Prostate gland (tissue), 2 donors: ENCODE measurements at regions not wholly inside any gene's neighbourhood (a gene's known extent, or its start where the extent isn't known, plus 50 kb on each side); places are given as distances from the start of the nearest gene placed in this dataset.

Source experiments
- DNase-seq: peaks from one replicate; pipeline ENCODE4 v3.0.0-alpha.2; 2019; ENCODE audit warnings: low spot score
- H3K27ac ChIP-seq, 2 donors: fragments of 200-600 bp; sonication (generic); 2 replicates each; pipeline ENCODE4 v1.5.1; 2017 to 2019
- H3K27me3 ChIP-seq: fragments of 200-600 bp; sonication (generic); replicated peaks from 2 replicates; pipeline ENCODE4 v1.5.1; 2019; ENCODE audit not compliant: insufficient read depth
- H3K36me3 ChIP-seq, 2 donors: fragments of 200-600 bp; sonication (generic); 1 replicate in 1 of 2; 2 replicates in 1 of 2; pipeline versions ENCODE4 v1.5.1 to v1.8.1; 2017 to 2019
- H3K4me1 ChIP-seq: fragments of 200-600 bp; sonication (generic); replicated peaks from 2 replicates; pipeline ENCODE4 v1.5.1; 2019
- H3K4me3 ChIP-seq, 2 donors: fragments of 200-600 bp; sonication (generic); 2 replicates each; pipeline ENCODE4 v1.5.1; 2017 to 2019
- H3K9me3 ChIP-seq: fragments of 200-600 bp; sonication (generic); 2 replicates; pipeline ENCODE4 v1.5.1; 2017
- POLR2A ChIP-seq: fragments of 450-650 bp; IDR thresholded peaks from one replicate; pipeline ENCODE4 v1.6.1; 2016; ENCODE audit warnings: antibody characterized with exemption, mild to moderate bottlenecking
- POLR2AphosphoS5 ChIP-seq: sonication (generic); formaldehyde crosslinking; IDR thresholded peaks from one replicate; pipeline ENCODE4 v1.6.1; 2017; ENCODE audit warnings: antibody characterized with exemption
- WGBS: methylation state at CpG from one replicate; pipeline ENCODE4 v1.1.5; 2018; 5-methylcytosine and 5-hydroxymethylcytosine counted together
- intact Hi-C: fragments of 100-400 bp; cut with DNase I; formaldehyde crosslinking; loops from one replicate; pipeline ENCODE4 v1.14.2; 2022
- TF ChIP-seq, protein P1 (sequence below), 4 experiments: fragments of 200-600 bp in 2 of 4; fragments of 450-650 bp in 2 of 4; sonication (generic) in 2 of 4; IDR thresholded peaks; 1 replicate in 3 of 4; 2 replicates in 1 of 4; pipeline ENCODE4 v1.5.1; 2016 to 2019; ENCODE audit warnings: antibody characterized with exemption in 4 of 4, mild to moderate bottlenecking in 2 of 4, moderate library complexity in 2 of 4

DNA sequence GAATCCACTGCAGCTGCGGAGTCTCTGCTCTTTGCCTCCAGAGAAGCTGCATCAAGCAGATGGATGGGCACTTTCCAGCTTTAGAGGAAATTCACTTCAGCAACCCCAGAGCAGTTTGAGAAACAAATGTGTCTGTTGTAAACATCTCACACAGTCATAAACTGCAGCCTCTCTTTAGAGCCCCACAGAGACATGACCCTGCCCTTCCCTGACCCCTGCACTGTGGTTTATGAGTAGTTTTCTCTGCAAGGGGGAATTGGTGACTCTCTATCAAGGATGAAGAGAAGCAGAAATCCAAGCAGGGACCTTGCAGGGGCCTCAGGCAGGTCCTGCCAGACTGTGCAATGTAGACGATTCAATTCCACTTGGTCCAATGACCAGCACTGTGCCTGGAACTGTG, 160.2 kb downstream of the SH2D4B start:
- Histone ChIP-seq H3K27ac (no peak overlapping the region), H3K27me3 (no peaks in the 10 kb centered on the region), H3K9me3 (no peaks in the 10 kb centered on the region), H3K4me3 (no peak overlapping the region), H3K4me1 (no peaks in the 10 kb centered on the region), H3K36me3 (no peaks in the 10 kb centered on the region)
- intact Hi-C loops, result no loop called here
- TF ChIP-seq POLR2AphosphoS5, result no peak
- TF ChIP-seq, protein P1, sequence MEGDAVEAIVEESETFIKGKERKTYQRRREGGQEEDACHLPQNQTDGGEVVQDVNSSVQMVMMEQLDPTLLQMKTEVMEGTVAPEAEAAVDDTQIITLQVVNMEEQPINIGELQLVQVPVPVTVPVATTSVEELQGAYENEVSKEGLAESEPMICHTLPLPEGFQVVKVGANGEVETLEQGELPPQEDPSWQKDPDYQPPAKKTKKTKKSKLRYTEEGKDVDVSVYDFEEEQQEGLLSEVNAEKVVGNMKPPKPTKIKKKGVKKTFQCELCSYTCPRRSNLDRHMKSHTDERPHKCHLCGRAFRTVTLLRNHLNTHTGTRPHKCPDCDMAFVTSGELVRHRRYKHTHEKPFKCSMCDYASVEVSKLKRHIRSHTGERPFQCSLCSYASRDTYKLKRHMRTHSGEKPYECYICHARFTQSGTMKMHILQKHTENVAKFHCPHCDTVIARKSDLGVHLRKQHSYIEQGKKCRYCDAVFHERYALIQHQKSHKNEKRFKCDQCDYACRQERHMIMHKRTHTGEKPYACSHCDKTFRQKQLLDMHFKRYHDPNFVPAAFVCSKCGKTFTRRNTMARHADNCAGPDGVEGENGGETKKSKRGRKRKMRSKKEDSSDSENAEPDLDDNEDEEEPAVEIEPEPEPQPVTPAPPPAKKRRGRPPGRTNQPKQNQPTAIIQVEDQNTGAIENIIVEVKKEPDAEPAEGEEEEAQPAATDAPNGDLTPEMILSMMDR (IDR thresholded peaks at IDR 0.05), result no peak
- TF ChIP-seq POLR2A, result no peak
- 70% methylated on average over 2 of the region's 2 CpGs for WGBS
- DNase-seq, result no peak

DNA sequence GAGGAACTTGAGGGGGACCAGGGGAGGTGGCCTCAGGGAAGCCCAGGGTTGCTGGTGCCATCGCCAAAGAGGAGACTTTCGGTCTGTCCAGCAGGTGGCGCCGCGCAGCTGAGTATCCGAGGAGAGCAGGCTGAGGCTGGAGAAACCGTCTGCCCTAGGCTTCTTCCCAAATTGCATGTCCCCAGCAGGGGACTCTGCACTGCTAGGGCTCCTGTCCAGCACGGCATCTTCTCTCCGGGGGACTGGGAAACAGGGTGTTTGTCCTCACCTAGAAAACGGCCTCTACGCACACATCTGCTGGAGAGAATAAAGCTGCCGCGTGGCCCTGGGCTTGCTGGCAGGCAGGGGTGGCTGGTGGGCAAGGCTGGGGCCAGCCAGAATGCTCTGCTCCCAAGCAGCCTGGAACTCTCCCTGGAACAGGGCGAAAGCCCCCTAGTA, 161.9 kb downstream of the SH2D4B start:
- Histone ChIP-seq H3K9me3 (no peaks in the 10 kb centered on the region), H3K4me1 (no peaks in the 10 kb centered on the region), H3K27ac (no peak overlapping the region), H3K4me3 (no peak overlapping the region), H3K27me3 (no peaks in the 10 kb centered on the region), H3K36me3 (no peaks in the 10 kb centered on the region)
- DNase-seq, result peak; percentile 74
- intact Hi-C loops, result no loop called here
- WGBS, result 13% methylated on average over 13 of the region's 14 CpGs
- TF ChIP-seq POLR2AphosphoS5 (no peak), POLR2A (no peak)
- TF ChIP-seq, protein P1 (IDR thresholded peaks at IDR 0.05), result peak; percentile 63 to 85 (median 76)

DNA sequence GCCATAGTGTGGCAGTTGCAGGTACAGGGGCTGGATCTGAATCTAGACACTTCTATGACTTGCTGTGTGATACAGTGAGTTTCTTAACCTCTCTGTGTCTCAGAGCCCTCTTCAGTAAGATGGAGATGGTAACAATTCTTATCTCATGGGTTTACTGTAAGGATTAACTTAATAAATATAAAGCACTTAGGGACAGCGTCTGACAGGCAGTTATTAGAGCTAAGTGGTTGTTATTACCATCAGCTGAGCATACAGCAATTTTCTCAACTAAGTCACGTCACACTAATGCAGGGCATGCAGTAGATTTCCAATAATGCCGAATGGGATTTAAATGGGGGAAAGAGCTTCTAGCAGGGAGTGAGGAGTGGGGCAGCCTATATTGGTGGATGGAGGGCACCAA, 162.6 kb downstream of the SH2D4B start:
- intact Hi-C loops, result no loop called here
- 93% methylated on average over 3 of the region's 3 CpGs for WGBS
- no peak overlapping the region for H3K4me3 ChIP-seq
- TF ChIP-seq POLR2A, result no peak
- TF ChIP-seq, protein P1 (IDR thresholded peaks at IDR 0.05), result no peak
- no peak for TF ChIP-seq POLR2AphosphoS5
- no peaks in the 10 kb centered on the region for H3K27me3 ChIP-seq
- no peak overlapping the region for H3K27ac ChIP-seq
- H3K4me1 ChIP-seq, result no peaks in the 10 kb centered on the region
- no peaks in the 10 kb centered on the region for H3K9me3 ChIP-seq
- DNase-seq, result no peak
- H3K36me3 ChIP-seq, result no peaks in the 10 kb centered on the region

DNA sequence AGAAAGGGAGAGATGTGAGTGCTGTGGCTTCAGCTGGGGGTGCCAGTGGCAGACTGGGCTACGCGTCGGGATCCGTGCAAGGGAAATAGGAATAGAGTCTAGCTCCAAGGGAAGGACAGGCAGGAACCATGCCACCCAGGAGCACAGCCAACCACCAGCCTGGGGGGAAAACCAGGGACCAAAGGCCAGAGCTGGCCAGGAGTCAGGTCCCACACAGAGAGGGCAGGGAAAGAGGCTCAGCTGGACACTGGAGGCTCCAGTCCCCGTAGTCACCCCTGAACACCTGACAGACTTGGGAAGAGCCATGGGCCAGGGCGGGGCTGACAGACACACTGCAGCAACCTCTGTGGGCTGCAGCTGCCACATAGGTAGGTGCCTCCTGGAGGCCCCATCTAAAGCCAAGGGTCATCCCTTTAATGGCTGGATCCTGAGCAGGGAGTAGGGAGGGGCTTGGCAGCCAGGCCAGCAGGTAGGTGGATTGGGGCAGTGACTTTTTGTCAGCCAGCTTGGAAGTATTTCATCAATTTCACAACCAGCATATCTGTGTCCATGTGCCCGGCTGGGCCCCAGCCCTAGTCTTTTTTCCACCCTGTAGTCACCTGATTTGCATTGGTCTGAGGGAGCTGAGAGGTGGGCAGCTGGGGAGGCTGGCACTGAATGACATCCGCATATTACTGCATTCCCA, 163.2 kb downstream of the SH2D4B start:
- no peak for TF ChIP-seq POLR2AphosphoS5
- no peak for TF ChIP-seq POLR2A
- TF ChIP-seq, protein P1 (IDR thresholded peaks at IDR 0.05), result no peak
- WGBS, result 77% methylated on average over 8 of the region's 8 CpGs
- Histone ChIP-seq H3K27ac (no peak overlapping the region), H3K36me3 (no peaks in the 10 kb centered on the region), H3K27me3 (no peaks in the 10 kb centered on the region), H3K4me3 (no peak overlapping the region), H3K9me3 (no peaks in the 10 kb centered on the region), H3K4me1 (no peaks in the 10 kb centered on the region)
- no peak for DNase-seq
- intact Hi-C loops, result no loop called here

DNA sequence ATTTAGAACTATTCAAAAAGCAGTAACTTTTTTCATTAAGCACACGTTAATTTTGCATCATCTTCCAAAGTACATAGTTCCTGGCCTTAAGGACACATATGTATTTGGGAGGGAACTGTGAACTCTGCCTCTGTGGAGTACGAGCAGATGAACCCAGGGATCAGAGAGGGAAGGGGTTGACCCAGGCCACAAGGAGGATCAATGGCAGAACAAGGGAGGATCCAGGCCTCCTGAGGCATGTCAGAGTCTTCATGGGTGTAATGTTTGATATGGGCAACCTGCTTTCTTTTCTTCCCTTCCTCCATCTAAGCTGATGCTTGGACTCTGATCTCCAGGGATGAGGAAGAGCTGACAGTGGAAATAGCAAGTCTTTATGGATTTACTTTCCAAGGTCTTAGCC, 164.0 kb downstream of the SH2D4B start:
- no peaks in the 10 kb centered on the region for H3K27me3 ChIP-seq
- no peak overlapping the region for H3K4me3 ChIP-seq
- H3K27ac ChIP-seq, result no peak overlapping the region
- WGBS, result 85% methylated on average over 2 of the region's 2 CpGs
- intact Hi-C loops, result no loop called here
- no peaks in the 10 kb centered on the region for H3K4me1 ChIP-seq
- no peak for TF ChIP-seq POLR2A
- TF ChIP-seq POLR2AphosphoS5, result no peak
- TF ChIP-seq, protein P1 (IDR thresholded peaks at IDR 0.05), result no peak
- no peaks in the 10 kb centered on the region for H3K9me3 ChIP-seq
- no peaks in the 10 kb centered on the region for H3K36me3 ChIP-seq
- DNase-seq, result no peak
